SK-N-SH treated with all-trans-retinoic acid at 6 μM for 48 hours (cell line): ENCODE measurements at regions not wholly inside any gene's neighbourhood (a gene's known extent, or its start where the extent isn't known, plus 50 kb on each side); places are given as distances from the start of the nearest gene placed in this dataset.

ENCODE experiments used
- CSDC2 ChIP-seq: fragments of 250-450 bp; sonication (Bioruptor Pico); IDR thresholded peaks from 2 replicates; pipeline ENCODE4 v1.5.0; 2020; ENCODE audit warnings: mild to moderate bottlenecking, moderate library complexity
- CSRNP3 ChIP-seq: fragments of 250-450 bp; sonication (Bioruptor Pico); IDR thresholded peaks from 2 replicates; pipeline ENCODE4 v1.5.1; 2021; ENCODE audit warnings: mild to moderate bottlenecking, moderate library complexity
- ESRRG ChIP-seq: fragments of 250-450 bp; sonication (Bioruptor Pico); IDR thresholded peaks from 2 replicates; pipeline ENCODE4 v1.6.1; 2021; ENCODE audit warnings: mild to moderate bottlenecking
- GLIS3 ChIP-seq: fragments of 250-450 bp; sonication (Bioruptor Pico); IDR thresholded peaks from 2 replicates; pipeline ENCODE4 v1.5.0; 2020; ENCODE audit warnings: mild to moderate bottlenecking, moderate library complexity
- PATZ1 ChIP-seq: fragments of 250-450 bp; sonication (Bioruptor Pico); IDR thresholded peaks from 2 replicates; pipeline ENCODE4 v1.8.0; 2020; ENCODE audit warnings: mild to moderate bottlenecking, moderate library complexity, borderline replicate concordance
- PPARA ChIP-seq: fragments of 250-450 bp; sonication (Bioruptor Pico); IDR thresholded peaks from 2 replicates; pipeline ENCODE4 v1.5.0; 2020; ENCODE audit warnings: mild to moderate bottlenecking, borderline replicate concordance
- RARB ChIP-seq: fragments of 250-450 bp; sonication (Bioruptor Pico); IDR thresholded peaks from 2 replicates; pipeline ENCODE4 v1.8.0; 2021; ENCODE audit warnings: mild to moderate bottlenecking, moderate library complexity
- TSHZ2 ChIP-seq: fragments of 250-450 bp; sonication (Bioruptor Pico); IDR thresholded peaks from 2 replicates; pipeline ENCODE4 v1.5.0; 2020; ENCODE audit warnings: mild to moderate bottlenecking, moderate library complexity
- ZFP3 ChIP-seq: fragments of 250-450 bp; sonication (Bioruptor Pico); IDR thresholded peaks from 2 replicates; pipeline ENCODE4 v1.5.0; 2020; ENCODE audit warnings: mild to moderate bottlenecking, moderate library complexity

- no peak for TF ChIP-seq RARB (CRISPR knock-in tag)
- no peak for TF ChIP-seq GLIS3 (CRISPR knock-in tag)
- no peak for TF ChIP-seq TSHZ2
- no peak for TF ChIP-seq CSDC2 (CRISPR knock-in tag)
- no peak for TF ChIP-seq ESRRG (CRISPR knock-in tag)
- no peak for TF ChIP-seq CSRNP3 (CRISPR knock-in tag)
- TF ChIP-seq ZFP3 (CRISPR knock-in tag) = no peak
- no peak for TF ChIP-seq PATZ1
- TF ChIP-seq PPARA (CRISPR knock-in tag) = no peak
These were observed 98.6 kb downstream of the XRCC2 start for GRCh38 chr7:152577339-152577738.
